ENCODE measurements at regions not wholly inside any gene's neighbourhood (a gene's known extent, or its start where the extent isn't known, plus 50 kb on each side); places are given as distances from the start of the nearest gene placed in this dataset.

GRCh38 chr13:89902223-89902622, 1445.3 kb upstream of the MIR17HG start:
- TF ChIP-seq CTCF (IDR thresholded peaks at IDR 0.05): no peak
- no peaks in the 10 kb centered on the region for H3K27me3 ChIP-seq
- H3K4me1 ChIP-seq: no peaks in the 10 kb centered on the region
- ATAC-seq: no peak
- no peak overlapping the region for H3K4me3 ChIP-seq
- H3K9me3 ChIP-seq: peaks cover 0 to 11% (median 0%) of the 10 kb centered on the region in 3 donors
- no peak overlapping the region for H3K27ac ChIP-seq
- no peaks in the 10 kb centered on the region for H3K36me3 ChIP-seq

- TF ChIP-seq POLR2A (IDR thresholded peaks at IDR 0.05) (no peak), EP300 (IDR thresholded peaks at IDR 0.05) (no peak), POLR2AphosphoS5 (IDR thresholded peaks at IDR 0.05) (no peak), CTCF (IDR thresholded peaks at IDR 0.05) (no peak)
- H3K4me1 ChIP-seq: no peaks in the 10 kb centered on the region
- ATAC-seq: no peak
- no peaks in the 10 kb centered on the region for H3K27me3 ChIP-seq
- H3K36me3 ChIP-seq: no peaks in the 10 kb centered on the region
- H3K9me3 ChIP-seq: peaks cover 0 to 11% (median 0%) of the 10 kb centered on the region in 3 donors
- no peak overlapping the region for H3K4me3 ChIP-seq
- H3K27ac ChIP-seq: no peak overlapping the region
- WGBS, 2 donors (ENCODE audit: low coverage in 1 of 2): 66 to 75% methylated on average over 2 of the region's 2 CpGs
These were observed 1444.4 kb upstream of the MIR17HG start for GRCh38 chr13:89903115-89903514.

- WGBS, 2 donors (ENCODE audit: low coverage in 1 of 2): 86 to 100% methylated on average over 1 of the region's 12 CpGs
- no peak for ATAC-seq
- Histone ChIP-seq H3K4me3 (no peak overlapping the region), H3K9me3 (no peaks in the 10 kb centered on the region), H3K36me3 (no peaks in the 10 kb centered on the region), H3K27me3 (no peaks in the 10 kb centered on the region), H3K4me1 (no peaks in the 10 kb centered on the region), H3K27ac (no peak overlapping the region)
- TF ChIP-seq POLR2AphosphoS5 (IDR thresholded peaks at IDR 0.05): no peak
- no peak for TF ChIP-seq CTCF (IDR thresholded peaks at IDR 0.05)
- no peak for TF ChIP-seq POLR2A (IDR thresholded peaks at IDR 0.05)
- TF ChIP-seq EP300 (IDR thresholded peaks at IDR 0.05): no peak
These were observed 1437.3 kb upstream of the MIR17HG start for GRCh38 chr13:89910166-89910565.

GRCh38 chr13:89916551-89916950, 1430.9 kb upstream of the MIR17HG start:
- no peaks in the 10 kb centered on the region for H3K9me3 ChIP-seq
- H3K36me3 ChIP-seq: no peaks in the 10 kb centered on the region
- H3K4me3 ChIP-seq: no peak overlapping the region
- ATAC-seq: no peak
- WGBS, 2 donors (ENCODE audit: low coverage in 1 of 2): 71 to 79% methylated on average over 2 of the region's 2 CpGs
- H3K27ac ChIP-seq: no peak overlapping the region
- H3K27me3 ChIP-seq: no peaks in the 10 kb centered on the region
- TF ChIP-seq POLR2A (IDR thresholded peaks at IDR 0.05) (no peak), EP300 (IDR thresholded peaks at IDR 0.05) (no peak), CTCF (IDR thresholded peaks at IDR 0.05) (no peak), POLR2AphosphoS5 (IDR thresholded peaks at IDR 0.05) (no peak)
- H3K4me1 ChIP-seq: no peaks in the 10 kb centered on the region

- Histone ChIP-seq H3K9me3 (no peaks in the 10 kb centered on the region), H3K27me3 (no peaks in the 10 kb centered on the region), H3K4me3 (no peak overlapping the region), H3K4me1 (no peaks in the 10 kb centered on the region), H3K27ac (no peak overlapping the region), H3K36me3 (no peaks in the 10 kb centered on the region)
- ATAC-seq: no peak
- TF ChIP-seq POLR2A (IDR thresholded peaks at IDR 0.05) (no peak), POLR2AphosphoS5 (IDR thresholded peaks at IDR 0.05) (no peak), CTCF (IDR thresholded peaks at IDR 0.05) (no peak), EP300 (IDR thresholded peaks at IDR 0.05) (no peak)
- WGBS, 2 donors (ENCODE audit: low coverage in 1 of 2): 62 to 68% methylated on average over 2 of the region's 2 CpGs
These were observed 1427.0 kb upstream of the MIR17HG start for GRCh38 chr13:89920461-89920860.

Measured in gastroesophageal sphincter (tissue), 4 donors.